ENCODE measurements at regions not wholly inside any gene's neighbourhood (a gene's known extent, or its start where the extent isn't known, plus 50 kb on each side); places are given as distances from the start of the nearest gene placed in this dataset.
"Not testable (repeated sequence)": the region's sequence is repeated elsewhere in the genome, so short reads cannot be mapped to it uniquely, and the experiment has no call there.

GRCh38 chr4:180281724-180282123 lies 1961.5 kb upstream of the TENM3 start:
- DNase-seq (ENCODE audit: low spot score) = no peak

GRCh38 chr4:180284267-180284666 lies 1958.9 kb upstream of the TENM3 start:
- DNase-seq (ENCODE audit: low spot score) = no peak

GRCh38 chr4:180285796-180286195 lies 1957.4 kb upstream of the TENM3 start:
- DNase-seq (ENCODE audit: low spot score) = no peak

- DNase-seq (ENCODE audit: low spot score) = no peak
Observed at GRCh38 chr4:180292339-180292738, 1950.9 kb upstream of the TENM3 start.

- no peak for DNase-seq (ENCODE audit: low spot score)
Observed at GRCh38 chr4:180296036-180296599, 1947.1 kb upstream of the TENM3 start.

- DNase-seq (ENCODE audit: low spot score) = no peak
Observed at GRCh38 chr4:180304321-180304720, 1938.9 kb upstream of the TENM3 start.

GRCh38 chr4:180310616-180311015 lies 1932.6 kb upstream of the TENM3 start:
- no peak for DNase-seq (ENCODE audit: low spot score)

GRCh38 chr4:180314972-180315371 lies 1928.2 kb upstream of the TENM3 start:
- no peak for DNase-seq (ENCODE audit: low spot score)

GRCh38 chr4:180330521-180330920 lies 1912.7 kb upstream of the TENM3 start:
- DNase-seq (ENCODE audit: low spot score) = no peak

GRCh38 chr4:180333162-180333561 lies 1910.0 kb upstream of the TENM3 start:
- peak; percentile 7 for DNase-seq (ENCODE audit: low spot score)

- DNase-seq (ENCODE audit: low spot score) = no peak
Observed at GRCh38 chr4:180335566-180335965, 1907.6 kb upstream of the TENM3 start.

- DNase-seq (ENCODE audit: low spot score) = no peak
Observed at GRCh38 chr4:180336494-180337090, 1906.6 kb upstream of the TENM3 start.

GRCh38 chr4:180341926-180342325 lies 1901.3 kb upstream of the TENM3 start:
- DNase-seq (ENCODE audit: low spot score) = no peak

- DNase-seq (ENCODE audit: low spot score) = no peak
Observed at GRCh38 chr4:180350901-180351300, 1892.3 kb upstream of the TENM3 start.

- no peak for DNase-seq (ENCODE audit: low spot score)
Observed at GRCh38 chr4:180356766-180357165, 1886.4 kb upstream of the TENM3 start.

- not testable (repeated sequence) for DNase-seq (ENCODE audit: low spot score)
Observed at GRCh38 chr4:180360113-180360512, 1883.1 kb upstream of the TENM3 start.

GRCh38 chr4:180363815-180364214 lies 1879.4 kb upstream of the TENM3 start:
- no peak for DNase-seq (ENCODE audit: low spot score)

GRCh38 chr4:180372691-180373090 lies 1870.5 kb upstream of the TENM3 start:
- DNase-seq (ENCODE audit: low spot score) = no peak

GRCh38 chr4:180377741-180378140 lies 1865.5 kb upstream of the TENM3 start:
- no peak for DNase-seq (ENCODE audit: low spot score)

- DNase-seq (ENCODE audit: low spot score) = peak; percentile 86
Observed at GRCh38 chr4:180380733-180381132, 1862.5 kb upstream of the TENM3 start.

GRCh38 chr4:180391613-180392012 lies 1851.6 kb upstream of the TENM3 start:
- DNase-seq (ENCODE audit: low spot score) = no peak

GRCh38 chr4:180394312-180394711 lies 1848.9 kb upstream of the TENM3 start:
- DNase-seq (ENCODE audit: low spot score) = no peak

- DNase-seq (ENCODE audit: low spot score) = no peak
Observed at GRCh38 chr4:180394730-180395129, 1848.5 kb upstream of the TENM3 start.

GRCh38 chr4:180398564-180398963 lies 1844.6 kb upstream of the TENM3 start:
- no peak for DNase-seq (ENCODE audit: low spot score)

All from RKO (cell line).